ENCODE measurements at regions not wholly inside any gene's neighbourhood (a gene's known extent, or its start where the extent isn't known, plus 50 kb on each side); places are given as distances from the start of the nearest gene placed in this dataset.

DNA sequence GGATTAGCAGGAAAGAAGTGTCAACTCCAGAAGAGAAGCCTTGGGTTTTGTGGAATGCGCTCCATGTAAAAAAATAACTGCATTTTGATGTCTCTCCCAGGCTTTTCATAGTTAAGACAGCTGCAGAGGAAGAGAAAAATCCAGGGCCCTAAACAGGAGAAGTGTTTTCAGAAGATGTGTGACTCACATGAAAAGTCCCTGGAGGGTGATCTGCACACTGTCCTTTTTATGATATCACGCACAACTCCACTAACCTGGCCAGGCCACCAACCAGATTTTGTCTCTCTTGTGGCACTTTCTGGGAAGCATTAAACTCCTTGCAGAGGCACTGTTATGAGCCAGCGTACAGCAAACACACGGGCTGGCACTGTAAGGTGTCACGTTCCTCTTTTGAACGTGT is 267.3 kb downstream of the FGF9 start:
- TF ChIP-seq, protein P1, sequence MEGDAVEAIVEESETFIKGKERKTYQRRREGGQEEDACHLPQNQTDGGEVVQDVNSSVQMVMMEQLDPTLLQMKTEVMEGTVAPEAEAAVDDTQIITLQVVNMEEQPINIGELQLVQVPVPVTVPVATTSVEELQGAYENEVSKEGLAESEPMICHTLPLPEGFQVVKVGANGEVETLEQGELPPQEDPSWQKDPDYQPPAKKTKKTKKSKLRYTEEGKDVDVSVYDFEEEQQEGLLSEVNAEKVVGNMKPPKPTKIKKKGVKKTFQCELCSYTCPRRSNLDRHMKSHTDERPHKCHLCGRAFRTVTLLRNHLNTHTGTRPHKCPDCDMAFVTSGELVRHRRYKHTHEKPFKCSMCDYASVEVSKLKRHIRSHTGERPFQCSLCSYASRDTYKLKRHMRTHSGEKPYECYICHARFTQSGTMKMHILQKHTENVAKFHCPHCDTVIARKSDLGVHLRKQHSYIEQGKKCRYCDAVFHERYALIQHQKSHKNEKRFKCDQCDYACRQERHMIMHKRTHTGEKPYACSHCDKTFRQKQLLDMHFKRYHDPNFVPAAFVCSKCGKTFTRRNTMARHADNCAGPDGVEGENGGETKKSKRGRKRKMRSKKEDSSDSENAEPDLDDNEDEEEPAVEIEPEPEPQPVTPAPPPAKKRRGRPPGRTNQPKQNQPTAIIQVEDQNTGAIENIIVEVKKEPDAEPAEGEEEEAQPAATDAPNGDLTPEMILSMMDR (conservative IDR thresholded peaks at IDR 0.05 in 1 of 2, IDR thresholded peaks at IDR 0.05 in 1 of 2; ENCODE audit: extremely low read depth in 1 of 2, insufficient read depth in 1 of 2, low read depth in 1 of 2, low read length in 2 of 2) = no peak
- no peak for TF ChIP-seq EZH2 (IDR thresholded peaks at IDR 0.05; ENCODE audit: borderline replicate concordance, low read length)

Measured in mammary epithelial cell (primary cell).